SU-DHL-6 (cell line): ENCODE measurements at regions not wholly inside any gene's neighbourhood (a gene's known extent, or its start where the extent isn't known, plus 50 kb on each side); places are given as distances from the start of the nearest gene placed in this dataset.
"Not testable (repeated sequence)": the region's sequence is repeated elsewhere in the genome, so short reads cannot be mapped to it uniquely, and the experiment has no call there.

Experiments
- CTCF ChIP-seq: fragments of 200-600 bp; sonication (generic); IDR thresholded peaks from one replicate; pipeline ENCODE4 v1.5.1; 2017; ENCODE audit warnings: antibody characterized with exemption, mild to moderate bottlenecking, low read length, moderate library complexity; ENCODE audit not compliant: insufficient read depth, poor library complexity, severe bottlenecking
- EZH2phosphoT487 ChIP-seq: fragments of 200-600 bp; sonication (generic), shearing (Covaris generic); conservative IDR thresholded peaks from 2 replicates; pipeline ENCODE4 v1.6.1; 2018; ENCODE audit warnings: mild to moderate bottlenecking, antibody characterized with exemption, low read length, moderate library complexity, mixed read lengths

- not testable (repeated sequence) for TF ChIP-seq CTCF, EZH2phosphoT487
Observed at GRCh38 chr9:24856601-24857000, 310.9 kb upstream of the IZUMO3 start.
